HL-60 (cell line): ENCODE measurements at regions not wholly inside any gene's neighbourhood (a gene's known extent, or its start where the extent isn't known, plus 50 kb on each side); places are given as distances from the start of the nearest gene placed in this dataset.
"Not testable (repeated sequence)": the region's sequence is repeated elsewhere in the genome, so short reads cannot be mapped to it uniquely, and the experiment has no call there.

Source experiments
- DNase-seq, 2 experiments: peaks; one replicate each; pipeline ENCODE4 v3.0.0-alpha.2; 2010 to 2020; ENCODE audit warnings: low read depth in 1 of 2, low spot score in 1 of 2
- H3K27ac ChIP-seq: fragments of 250-450 bp; sonication (Bioruptor Pico); replicated peaks from 2 replicates; pipeline ENCODE4 v1.5.1; 2020; ENCODE audit warnings: mild to moderate bottlenecking, moderate library complexity
- H3K27me3 ChIP-seq: fragments of 250-450 bp; sonication (Bioruptor Pico); 2 replicates; pipeline ENCODE4 v1.5.1; 2021; ENCODE audit warnings: mild to moderate bottlenecking, moderate library complexity; ENCODE audit not compliant: insufficient read depth, poor library complexity, severe bottlenecking
- H3K4me3 ChIP-seq: replicated peaks from 2 replicates; pipeline ENCODE4 v1.5.1; 2011; ENCODE audit warnings: mild to moderate bottlenecking, control low read depth, low read length; ENCODE audit not compliant: insufficient read depth
- CTCF ChIP-seq: IDR thresholded peaks from one replicate; pipeline ENCODE4 v1.5.1; 2011; ENCODE audit warnings: low read length, control low read depth, inconsistent platforms; ENCODE audit not compliant: insufficient read depth
- GABPA ChIP-seq: IDR thresholded peaks from 2 replicates; pipeline ENCODE4 v1.6.1; 2012; ENCODE audit warnings: low read depth
- POLR2AphosphoS5 ChIP-seq: IDR thresholded peaks from 2 replicates; pipeline ENCODE4 v1.6.1; 2012; ENCODE audit warnings: low read depth
- REST ChIP-seq: IDR thresholded peaks from 2 replicates; pipeline ENCODE4 v1.6.1; 2012; ENCODE audit warnings: low read depth; ENCODE audit not compliant: insufficient replicate concordance
- SPI1 ChIP-seq: IDR thresholded peaks from 2 replicates; pipeline ENCODE4 v1.6.1; 2012; ENCODE audit warnings: low read depth, mild to moderate bottlenecking, borderline replicate concordance

GRCh38 chr22:34620832-34621231 is 445.1 kb upstream of the ISX start:
- Histone ChIP-seq H3K4me3 (no peak overlapping the region), H3K27ac (no peak overlapping the region)
- DNase-seq, result no peak

DNA sequence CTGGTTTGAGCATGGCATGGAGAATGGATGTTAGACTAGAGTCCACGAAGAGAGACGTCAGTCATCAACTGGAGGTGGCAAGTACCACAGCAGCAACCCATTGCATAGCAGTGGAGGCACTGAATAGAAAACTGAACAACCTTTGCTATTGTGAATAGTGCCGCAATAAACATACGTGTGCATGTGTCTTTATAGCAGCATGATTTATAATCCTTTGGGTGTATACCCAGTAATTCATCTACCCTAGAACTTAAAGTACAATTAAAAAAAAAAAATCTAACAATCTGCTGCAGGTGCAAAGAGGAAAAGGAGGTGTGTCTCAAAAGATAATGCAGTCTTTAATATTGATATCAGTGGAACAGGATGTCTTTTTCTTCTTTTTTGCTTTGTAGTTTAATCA is 443.4 kb upstream of the ISX start:
- TF ChIP-seq REST, result no peak
- TF ChIP-seq SPI1, result no peak
- no peak for TF ChIP-seq GABPA
- TF ChIP-seq POLR2AphosphoS5, result no peak
- no peak for TF ChIP-seq CTCF
- Histone ChIP-seq H3K27me3 (no peaks in the 10 kb centered on the region), H3K27ac (no peak overlapping the region), H3K4me3 (no peak overlapping the region)
- no peak for DNase-seq

More at GRCh38 chr22:34620832-34621231, 445.1 kb upstream of the ISX start:
- TF ChIP-seq REST (no peak), POLR2AphosphoS5 (no peak), GABPA (no peak), SPI1 (no peak), CTCF (no peak)
- no peaks in the 10 kb centered on the region for H3K27me3 ChIP-seq

- no peak overlapping the region for H3K27ac ChIP-seq
- no peak for DNase-seq
- H3K27me3 ChIP-seq, result no peaks in the 10 kb centered on the region
- TF ChIP-seq SPI1, result no peak
- TF ChIP-seq CTCF, result no peak
- no peak overlapping the region for H3K4me3 ChIP-seq
Measured at GRCh38 chr22:34623580-34623979, 442.4 kb upstream of the ISX start.

GRCh38 chr22:34625892-34626291 is 440.1 kb upstream of the ISX start:
- DNase-seq, H3K27ac ChIP-seq, H3K27me3 ChIP-seq, H3K4me3 ChIP-seq: not testable (repeated sequence)
